ENCODE measurements at regions not wholly inside any gene's neighbourhood (a gene's known extent, or its start where the extent isn't known, plus 50 kb on each side); places are given as distances from the start of the nearest gene placed in this dataset.
"Not testable (repeated sequence)": the region's sequence is repeated elsewhere in the genome, so short reads cannot be mapped to it uniquely, and the experiment has no call there.

- DNase-seq = no peak
These were observed 881.8 kb upstream of the PCDH10 start for GRCh38 chr4:132267321-132267720.

- DNase-seq = no peak
These were observed 879.6 kb upstream of the PCDH10 start for GRCh38 chr4:132269303-132269990.

- DNase-seq = no peak
These were observed 873.4 kb upstream of the PCDH10 start for GRCh38 chr4:132275583-132276121.

DNA sequence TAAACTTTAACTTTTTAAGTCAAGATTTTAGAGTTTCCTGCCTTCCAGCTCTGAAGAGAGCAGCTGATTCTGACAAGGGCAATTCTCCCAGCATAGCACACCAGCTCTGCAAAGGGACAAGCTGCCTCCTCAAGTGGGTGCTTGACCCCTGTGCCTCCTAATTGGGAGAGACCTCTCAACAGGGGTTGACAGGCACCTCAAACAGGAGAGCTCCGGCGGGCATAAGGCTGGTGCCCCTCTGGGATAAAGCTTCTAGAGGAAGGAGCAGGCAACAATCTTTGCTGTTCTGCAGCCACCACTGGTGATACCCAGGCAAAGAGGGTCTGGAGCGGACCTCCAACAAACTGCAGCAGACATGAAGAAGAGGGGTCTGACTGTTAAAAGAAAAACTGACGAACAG lies 872.9 kb upstream of the PCDH10 start:
- no peak for DNase-seq

- DNase-seq = no peak
These were observed 872.1 kb upstream of the PCDH10 start for GRCh38 chr4:132276989-132277388.

GRCh38 chr4:132281733-132282132 lies 867.4 kb upstream of the PCDH10 start:
- no peak for DNase-seq

- DNase-seq = no peak
These were observed 864.1 kb upstream of the PCDH10 start for GRCh38 chr4:132284910-132285426.

DNA sequence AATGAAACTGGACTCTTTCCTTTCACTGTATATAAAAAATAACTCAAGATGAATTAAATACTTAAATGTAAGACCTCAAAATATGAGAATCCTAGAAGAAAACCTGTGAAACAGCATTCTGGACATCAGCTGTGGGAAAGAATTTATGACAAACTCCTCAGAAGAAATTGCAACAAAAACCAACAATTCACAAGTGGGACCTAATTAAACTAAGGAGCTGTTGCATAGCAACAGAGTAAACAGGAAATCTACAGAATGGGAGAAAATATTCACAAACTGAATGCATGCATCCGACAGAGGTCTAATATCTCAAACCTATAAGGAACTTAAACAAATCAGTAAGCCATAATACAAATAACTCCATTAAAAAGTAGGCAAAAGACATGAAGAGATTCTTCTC lies 851.7 kb upstream of the PCDH10 start:
- DNase-seq = no peak

DNA sequence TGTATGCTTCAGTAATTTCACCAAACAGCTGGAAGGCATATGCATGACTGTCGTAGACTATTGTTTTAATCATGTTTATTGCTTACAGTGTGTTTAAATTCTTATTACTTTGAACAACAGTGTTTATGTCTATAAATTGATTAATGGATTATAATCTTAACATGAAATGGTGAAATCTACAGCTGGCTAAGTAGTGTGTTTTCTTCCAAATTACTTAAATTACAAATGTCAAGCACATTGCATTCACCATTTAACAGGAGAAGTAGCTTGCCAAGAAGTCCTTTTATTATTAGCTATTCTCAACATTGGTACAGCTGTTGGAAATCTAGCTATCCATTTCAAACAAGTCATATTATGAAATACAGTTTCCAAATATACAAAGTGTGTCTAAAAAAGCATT lies 849.3 kb upstream of the PCDH10 start:
- DNase-seq = peak in 1 of 2 experiments; percentile 31

DNA sequence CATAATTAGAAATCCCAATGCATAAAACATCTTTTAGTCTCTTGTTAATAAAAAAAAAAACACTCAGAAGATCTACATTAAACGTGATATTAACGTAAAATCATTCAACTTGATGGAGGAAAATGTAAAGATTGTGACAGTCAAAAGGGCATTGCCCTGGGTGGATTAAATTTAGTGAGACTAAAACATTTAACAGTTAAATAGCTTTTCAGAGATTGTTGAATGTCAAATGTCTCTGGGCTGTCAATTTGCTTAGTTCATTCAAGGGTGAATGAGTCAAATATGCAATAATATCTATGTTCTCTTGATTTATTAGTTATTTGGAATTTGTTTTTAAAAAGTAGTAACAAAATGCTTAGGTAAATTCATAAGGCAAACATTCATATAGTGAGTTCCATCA lies 836.6 kb upstream of the PCDH10 start:
- no peak for DNase-seq

DNA sequence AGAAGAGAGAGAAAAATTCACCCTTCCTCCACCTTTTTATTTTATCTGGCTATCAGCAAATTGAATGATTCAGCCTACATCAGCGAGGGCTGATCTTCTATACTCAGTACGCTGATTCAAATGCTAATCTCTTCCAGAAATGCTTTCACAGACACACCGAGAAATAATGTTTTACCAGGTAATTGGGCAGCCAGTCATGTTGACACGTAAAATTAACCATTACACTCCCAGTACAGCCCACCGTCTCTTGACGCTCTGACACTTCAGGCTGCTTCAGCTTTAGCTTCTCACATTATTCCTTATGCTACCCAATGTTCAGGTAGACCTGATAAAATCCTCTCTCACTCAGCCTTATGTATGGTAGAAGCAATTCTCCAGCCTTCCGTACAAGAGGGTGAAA lies 835.2 kb upstream of the PCDH10 start:
- no peak for DNase-seq

DNA sequence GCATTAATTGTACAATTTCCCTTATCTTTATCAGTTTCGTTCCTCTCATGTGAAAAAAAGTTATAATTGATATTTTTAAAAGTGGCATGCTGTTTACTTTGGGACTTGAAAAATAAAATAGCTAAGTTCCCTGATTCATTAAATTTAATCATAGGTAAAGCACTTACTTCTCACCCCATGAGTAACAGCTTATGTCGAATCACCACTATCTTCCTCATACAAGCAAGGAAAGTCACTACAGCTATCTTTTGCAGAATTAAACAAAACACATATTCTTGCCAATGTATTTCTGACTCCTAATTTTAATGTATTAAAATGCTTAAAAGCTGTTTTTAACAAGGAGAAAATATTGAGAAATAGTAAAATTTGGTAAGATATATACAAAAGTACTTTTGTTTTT lies 832.4 kb upstream of the PCDH10 start:
- DNase-seq = no peak

DNA sequence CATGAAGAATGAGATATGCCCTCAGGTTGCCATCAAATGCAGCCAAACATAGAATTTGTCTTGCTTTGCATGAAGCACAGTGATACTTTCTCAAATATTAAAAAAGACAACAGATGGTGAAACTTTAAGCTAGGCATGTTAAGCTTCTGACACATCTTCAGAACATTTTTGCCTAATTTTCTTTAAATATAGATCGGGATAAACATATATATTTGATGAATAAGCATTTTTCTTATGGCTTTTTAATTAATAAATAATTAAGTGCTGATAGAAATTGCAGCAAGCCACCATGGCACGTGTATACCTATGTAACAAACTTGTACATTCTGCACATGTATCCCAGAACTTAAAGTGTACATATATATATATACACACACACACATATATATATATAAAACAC lies 831.2 kb upstream of the PCDH10 start:
- no peak for DNase-seq

- no peak for DNase-seq
These were observed 820.3 kb upstream of the PCDH10 start for GRCh38 chr4:132328761-132329160.

- DNase-seq = no peak
These were observed 818.1 kb upstream of the PCDH10 start for GRCh38 chr4:132330994-132331393.

DNA sequence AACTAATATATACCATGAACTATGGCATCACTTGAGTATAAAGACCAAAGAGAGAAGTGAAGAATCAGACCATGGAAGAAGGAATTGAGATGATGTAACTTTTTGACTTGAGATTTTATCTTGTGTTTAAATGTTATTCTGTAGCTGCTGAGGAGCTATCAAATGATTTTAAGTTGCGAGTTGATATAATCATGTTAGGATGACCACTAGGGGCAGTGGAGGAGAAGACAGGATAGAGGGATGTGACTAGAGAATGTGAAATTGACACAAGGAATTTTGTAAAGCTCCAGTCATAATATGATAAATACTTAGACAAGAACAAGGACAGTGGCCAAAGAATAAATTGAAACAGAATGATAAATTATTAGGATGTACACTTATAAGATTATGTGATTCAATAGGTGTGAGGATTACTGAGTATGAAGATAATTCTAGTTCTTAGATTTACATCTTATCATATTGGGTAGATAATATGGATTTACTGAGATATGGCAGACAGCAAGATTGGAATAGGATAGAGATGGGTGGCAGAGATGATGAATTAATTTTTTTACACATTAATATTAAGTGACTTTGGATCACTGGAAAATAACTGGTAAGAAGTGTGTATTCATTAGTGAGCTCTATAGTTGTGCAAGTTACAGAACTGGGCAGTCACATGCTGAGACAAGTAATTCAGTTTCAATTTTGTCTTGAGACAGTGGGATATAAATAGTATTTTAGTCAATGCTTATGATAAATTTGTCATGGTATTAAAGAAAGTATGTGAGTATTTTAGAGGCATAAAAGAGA lies 816.0 kb upstream of the PCDH10 start:
- no peak for DNase-seq

DNA sequence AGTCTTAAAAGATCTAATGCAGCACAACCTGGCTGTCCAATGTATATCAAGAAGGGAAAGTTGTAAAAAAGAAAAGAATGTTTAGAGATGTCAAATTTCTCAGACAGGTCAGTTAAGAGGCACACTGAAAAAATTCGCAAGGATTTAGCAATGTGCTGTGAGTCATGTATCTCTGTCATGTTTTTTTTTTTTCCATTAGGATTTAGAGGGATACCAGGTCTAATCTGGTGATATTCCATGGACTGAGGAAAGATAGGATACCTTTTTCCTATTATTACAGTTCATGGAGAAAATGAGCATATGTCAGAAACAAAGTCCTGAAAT lies 815.4 kb upstream of the PCDH10 start:
- DNase-seq = no peak

DNA sequence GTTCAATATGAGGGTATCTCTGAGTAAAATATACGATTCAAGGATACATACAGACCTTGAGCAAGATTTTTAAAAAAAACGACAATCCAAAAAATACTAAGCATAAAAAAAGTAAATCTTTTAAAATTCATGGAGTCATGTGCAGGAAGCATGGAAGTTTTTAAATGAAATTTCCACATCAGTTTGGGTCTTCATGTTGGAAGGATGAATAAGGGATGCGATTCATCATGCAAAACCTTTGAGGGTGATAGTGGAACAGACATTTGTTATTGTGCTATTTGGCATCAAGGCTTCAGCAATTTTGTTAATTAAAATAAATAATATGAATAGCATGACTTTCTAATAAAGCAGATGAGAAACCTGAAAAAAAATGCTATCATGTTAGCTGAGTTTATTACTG lies 815.0 kb upstream of the PCDH10 start:
- DNase-seq = no peak

GRCh38 chr4:132344924-132345828 lies 803.9 kb upstream of the PCDH10 start:
- no peak for DNase-seq

GRCh38 chr4:132346016-132346415 lies 803.1 kb upstream of the PCDH10 start:
- DNase-seq = no peak

DNA sequence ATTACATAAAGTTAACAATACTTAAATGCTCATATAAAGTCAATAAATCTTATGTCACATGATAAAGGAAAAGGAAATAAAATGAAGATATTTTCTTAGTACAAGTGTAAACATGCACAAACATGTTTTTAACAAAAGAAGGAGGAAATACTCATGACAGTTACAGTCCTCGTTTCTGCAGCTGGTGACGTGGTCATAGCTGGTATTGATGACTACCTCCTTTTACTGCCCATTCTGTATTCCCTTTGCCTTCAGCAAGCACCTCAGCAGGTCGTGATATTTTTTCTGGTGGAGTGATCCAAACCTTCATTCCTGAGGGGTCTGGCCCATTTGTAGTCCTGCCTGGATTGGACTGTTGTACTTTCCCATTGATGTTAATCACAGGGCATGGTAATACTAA lies 797.5 kb upstream of the PCDH10 start:
- DNase-seq = not testable (repeated sequence)

GRCh38 chr4:132382243-132382642 lies 766.9 kb upstream of the PCDH10 start:
- DNase-seq = no peak

GRCh38 chr4:132383571-132384199 lies 765.4 kb upstream of the PCDH10 start:
- no peak for DNase-seq
